CMK (cell line): ENCODE measurements at regions not wholly inside any gene's neighbourhood (a gene's known extent, or its start where the extent isn't known, plus 50 kb on each side); places are given as distances from the start of the nearest gene placed in this dataset.

Experiments
- DNase-seq: peaks from one replicate; pipeline ENCODE4 v3.0.0-alpha.2; 2010; ENCODE audit warnings: low read depth

DNA sequence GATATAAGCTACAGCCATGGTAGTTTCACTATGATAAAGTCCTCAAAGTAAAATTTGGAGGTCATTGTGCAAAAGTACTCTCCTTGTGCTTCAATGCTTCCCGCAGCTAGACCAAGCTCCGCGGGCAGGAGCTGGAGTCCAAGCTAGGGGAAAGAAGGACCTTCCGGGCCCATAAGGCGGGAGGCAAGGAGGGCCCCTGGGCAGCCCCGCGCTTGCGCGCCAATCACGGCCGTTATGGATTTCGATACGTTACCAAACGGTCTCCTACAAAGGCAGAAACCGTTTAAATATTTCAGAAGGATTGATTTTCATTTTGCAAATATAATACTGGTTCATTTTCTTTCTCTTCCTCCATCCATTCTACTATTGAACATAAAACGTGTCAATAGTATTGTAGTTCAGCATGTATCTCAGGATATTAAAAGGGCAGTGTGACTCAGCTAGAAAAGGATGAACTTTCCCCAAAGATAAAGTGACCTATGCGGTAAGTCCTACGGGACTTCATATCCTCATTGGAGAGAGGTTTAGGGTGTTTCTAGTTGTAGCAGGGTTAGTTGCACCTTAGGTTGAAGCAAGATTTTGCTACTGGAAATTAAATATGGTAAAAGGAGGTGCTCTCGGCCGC is 128.0 kb downstream of the KIF20B start:
- no peak for DNase-seq

DNA sequence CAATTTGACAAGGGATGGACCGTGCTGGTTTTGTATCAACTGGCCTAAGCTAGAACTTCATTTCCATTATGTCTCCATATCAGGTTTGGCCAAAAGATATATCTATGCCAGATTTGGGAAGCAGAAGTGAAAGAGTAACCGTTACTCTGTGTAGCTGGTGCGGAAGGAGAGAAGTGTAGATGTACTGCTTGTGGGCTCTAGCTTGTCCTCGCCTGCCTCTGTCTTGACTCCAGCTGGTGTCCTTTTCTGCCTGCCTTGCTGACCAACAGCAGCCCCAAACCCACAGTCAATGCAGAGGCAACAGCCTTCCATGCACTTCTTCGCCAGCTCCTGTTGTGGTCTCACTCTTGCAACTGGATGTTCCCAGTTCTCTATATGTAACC is 128.5 kb downstream of the KIF20B start:
- DNase-seq, result no peak

DNA sequence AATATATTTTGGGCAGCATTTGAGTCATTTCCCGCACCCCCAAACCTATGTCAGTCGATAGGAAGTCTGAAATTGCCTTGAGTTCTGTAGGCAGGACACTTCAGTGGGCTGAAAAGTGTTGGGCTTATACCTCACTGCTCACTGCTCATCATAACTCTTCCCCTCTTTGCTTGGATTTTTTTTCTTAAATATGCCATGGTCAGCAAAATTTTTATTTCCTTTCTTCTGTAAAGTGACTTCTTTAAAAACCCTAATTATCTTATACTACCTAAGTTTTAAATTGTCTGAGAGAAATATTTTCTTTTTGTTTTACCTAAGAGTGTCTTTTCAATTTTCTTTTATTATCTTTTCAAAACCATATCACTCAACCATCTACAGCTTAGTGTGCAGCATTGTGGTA is 129.2 kb downstream of the KIF20B start:
- DNase-seq, result no peak

DNA sequence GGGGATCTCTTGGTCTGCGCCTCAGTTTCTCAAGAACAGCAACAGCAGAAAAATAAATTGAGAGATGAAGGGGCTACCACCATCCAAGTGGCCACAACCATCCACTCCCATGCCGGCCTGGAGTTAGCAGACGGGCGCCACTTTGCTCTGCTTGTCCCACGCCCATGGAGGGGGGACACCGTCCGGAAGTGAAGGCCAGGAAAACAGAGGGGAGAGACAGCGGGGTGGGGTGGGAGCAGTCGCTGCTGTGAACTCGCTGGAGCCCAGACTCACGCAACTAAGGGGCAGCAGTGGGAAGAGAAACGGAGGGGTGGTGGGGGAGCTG is 135.4 kb downstream of the KIF20B start:
- DNase-seq, result no peak

DNA sequence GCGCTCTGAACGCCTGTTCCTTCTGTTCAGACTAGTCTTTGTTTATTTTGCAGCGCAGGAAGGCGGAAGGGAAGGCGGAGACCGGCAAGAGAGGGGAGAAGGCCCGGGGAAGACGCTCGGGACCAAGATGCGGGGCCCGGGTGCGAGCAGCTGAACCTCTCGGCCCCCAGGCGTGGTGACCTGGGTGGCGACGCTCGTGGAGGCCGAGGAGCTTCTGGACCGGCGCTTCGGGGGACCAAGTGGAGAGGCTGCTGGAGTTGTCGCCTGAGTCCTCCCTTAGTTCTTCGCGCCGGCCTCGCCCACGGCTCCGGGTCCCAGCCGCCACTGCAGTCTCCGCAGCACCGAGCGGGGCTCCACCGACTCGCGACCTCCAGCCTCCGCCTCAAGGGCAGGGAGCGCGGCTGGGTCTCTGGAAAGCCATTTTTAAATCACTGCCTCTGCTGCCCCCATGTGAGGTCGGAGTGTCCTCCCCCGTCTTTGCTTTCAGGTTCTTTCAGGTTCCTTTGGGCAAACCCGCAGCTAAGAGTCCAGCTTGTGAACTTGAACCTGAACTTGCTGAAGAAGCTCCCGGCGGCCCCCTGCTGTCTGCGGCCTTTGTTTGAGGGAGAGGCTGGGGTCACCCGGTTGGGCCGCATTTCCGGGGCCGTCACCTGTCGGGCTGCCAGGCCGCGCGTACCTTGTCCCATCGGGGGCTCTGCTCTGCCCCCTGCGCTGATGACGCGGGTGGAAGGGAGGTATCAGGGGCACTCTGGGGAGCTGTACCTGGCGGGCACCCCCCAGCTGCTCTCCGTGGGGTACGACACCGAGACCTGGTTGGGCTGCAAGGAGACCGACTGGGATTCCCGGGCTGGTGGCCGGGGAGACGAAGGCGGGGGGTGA is 136.0 kb downstream of the KIF20B start:
- DNase-seq, result no peak

DNA sequence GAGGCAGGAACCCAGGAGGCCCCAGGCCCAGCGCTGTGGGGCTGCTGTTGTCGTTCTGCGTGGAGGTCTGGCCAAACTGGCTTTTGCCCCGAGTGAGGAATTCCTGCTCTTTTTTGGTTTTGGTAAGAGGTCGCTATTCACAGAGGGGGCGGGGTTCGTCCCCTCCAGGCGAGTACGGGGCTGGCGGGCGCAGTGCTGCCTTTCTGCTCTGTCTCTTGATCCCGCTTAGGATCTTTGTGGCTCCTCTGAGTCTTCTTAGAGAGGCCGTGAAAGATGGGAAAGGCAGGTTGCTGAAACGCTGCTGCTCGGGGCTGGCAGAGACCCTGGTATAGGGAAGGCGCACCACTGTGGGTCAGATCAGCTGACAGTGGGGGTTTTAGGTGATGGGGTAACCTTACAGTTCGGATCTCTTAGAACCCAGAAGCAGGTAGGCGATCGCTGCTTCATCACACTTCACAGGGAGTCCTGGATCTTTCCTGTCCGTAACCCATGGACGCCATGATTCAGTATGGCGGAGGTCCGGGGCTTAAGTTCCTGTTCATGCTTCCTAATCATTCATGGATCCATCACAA is 136.7 kb downstream of the KIF20B start:
- no peak for DNase-seq

DNA sequence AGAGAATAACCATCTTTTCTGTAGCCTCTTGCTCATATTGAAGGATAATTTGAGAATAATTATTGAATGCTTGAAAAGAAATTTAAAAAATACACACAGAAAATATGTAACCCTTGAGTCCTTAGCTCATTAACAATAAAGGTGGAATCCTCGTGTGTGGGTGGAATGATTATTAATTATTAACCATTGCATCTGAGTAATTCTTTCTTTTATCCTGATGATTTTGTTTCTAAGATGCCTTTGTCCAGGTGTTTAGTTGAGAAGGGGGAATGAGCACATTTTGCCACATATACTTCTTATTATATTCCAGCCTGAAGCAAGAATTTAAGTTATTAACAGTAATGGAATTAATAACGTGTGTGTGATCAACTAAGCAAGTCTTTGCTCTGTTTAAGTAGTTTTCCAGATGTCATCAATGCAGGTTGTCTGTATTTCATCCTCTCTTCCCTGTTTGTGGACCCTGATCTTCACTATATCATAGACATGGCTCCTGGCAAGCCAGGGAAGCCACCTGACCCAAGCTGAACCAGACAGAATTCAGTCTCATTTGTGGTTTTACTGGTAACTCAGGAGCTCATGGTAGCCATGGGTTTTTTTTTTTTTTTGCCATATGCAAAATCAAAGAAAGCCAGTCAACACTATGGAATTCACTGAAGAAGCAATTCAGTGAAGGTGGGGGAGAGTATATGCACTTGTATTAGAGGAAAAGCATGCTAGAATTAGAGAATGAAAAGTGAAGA is 144.3 kb downstream of the KIF20B start:
- DNase-seq, result no peak

DNA sequence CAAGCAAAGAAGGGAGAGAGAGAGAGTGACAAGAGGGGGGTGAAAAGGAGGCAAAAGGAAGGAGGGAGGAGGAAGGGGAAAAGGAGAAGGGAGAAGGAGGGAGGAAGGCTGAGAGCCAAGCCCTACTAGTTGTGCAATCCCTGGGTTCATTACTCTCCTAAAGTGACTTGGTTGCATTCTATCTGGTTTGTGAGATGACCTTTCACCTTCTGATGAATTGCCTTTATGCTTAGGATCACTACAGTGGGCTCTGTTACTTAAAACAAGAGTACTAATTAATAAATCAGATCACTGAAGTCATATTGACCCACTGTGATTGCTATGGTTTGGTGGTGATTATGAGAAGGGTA is 144.9 kb downstream of the KIF20B start:
- DNase-seq, result no peak

DNA sequence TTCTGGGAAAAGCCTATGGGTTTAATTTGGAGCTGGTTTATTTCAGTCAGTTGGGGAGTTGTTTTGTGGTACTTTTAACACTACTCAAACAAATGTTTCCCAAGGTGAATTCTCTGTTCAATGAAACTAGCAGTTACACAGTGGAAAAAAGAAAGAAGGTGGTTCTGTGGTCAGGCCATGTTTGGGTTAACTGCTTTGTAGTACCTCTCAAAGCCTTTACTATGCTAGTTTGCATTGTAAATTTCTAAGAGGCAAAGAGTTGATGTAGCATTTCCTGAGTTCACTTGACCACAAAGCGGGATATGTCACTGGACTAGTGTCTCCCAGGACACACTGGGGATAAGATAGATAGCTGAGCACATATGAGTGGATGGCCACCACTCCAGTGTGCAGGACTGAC is 145.4 kb downstream of the KIF20B start:
- DNase-seq, result no peak

DNA sequence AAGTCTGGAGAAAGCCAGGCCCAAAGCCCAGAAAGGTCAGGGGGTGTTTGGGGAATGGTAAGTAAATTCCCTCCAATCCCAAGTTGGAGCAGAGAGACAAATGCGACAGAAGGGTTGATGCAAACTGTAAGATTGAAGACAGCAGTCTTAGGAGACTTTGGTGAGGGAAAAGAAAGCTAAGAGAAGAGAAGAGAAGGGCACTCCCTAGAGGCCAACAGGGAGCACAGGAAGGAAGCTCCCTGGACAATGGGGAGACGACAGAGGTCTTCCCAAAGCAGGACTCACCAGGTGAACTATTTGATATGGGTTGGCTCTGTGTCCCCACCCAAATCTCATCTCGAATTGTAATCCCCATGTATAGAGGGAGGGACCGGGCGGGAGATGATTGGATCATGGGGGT is 151.5 kb downstream of the KIF20B start:
- no peak for DNase-seq

DNA sequence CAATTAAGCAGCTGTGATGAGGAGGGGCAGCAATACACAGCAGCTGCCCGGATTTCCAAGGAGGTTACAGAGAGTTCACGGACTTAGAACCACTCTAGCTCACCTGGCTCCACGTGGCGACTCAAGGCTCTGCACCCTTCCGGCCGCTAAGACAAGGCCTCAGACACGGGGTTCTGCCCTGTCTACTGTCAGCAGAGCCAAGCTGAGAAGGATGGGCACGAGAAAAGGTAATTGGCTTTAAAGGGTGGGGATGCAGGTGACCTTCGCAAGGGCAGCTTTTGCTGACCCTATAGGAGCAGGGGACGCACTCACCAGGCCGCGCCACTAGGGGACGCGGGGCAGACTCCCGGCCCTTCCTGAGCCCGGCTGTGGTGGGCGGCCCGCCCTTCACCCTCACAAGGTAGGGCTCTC is 152.4 kb downstream of the KIF20B start:
- DNase-seq, result no peak

DNA sequence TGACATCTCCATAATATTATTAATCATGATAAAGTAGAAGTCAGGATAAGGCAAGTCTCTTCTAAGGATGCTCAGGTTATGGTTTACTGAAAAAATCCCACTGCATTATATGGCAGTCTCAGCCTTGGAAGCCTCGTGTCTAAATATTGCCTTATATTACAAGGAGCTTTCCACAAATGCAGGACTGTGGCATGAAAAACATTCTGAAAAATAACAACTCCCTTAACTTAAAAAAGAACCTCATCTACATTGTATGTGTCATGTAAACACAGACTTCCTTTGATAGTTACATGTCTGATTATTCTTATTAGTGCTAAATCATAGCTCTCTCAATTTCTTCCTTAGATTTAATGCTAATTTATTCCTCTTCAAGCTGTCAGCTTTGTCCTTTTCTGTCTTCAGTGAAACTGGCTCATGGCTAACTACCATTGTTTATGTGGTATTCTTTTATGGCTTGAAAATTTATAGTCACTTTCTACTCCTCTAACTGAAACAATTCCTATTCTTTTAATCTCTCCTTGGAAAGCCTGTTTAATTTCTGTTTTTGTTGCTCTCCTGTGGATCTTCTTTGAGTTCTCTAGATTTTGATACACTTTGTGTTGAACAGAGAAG is 156.1 kb downstream of the KIF20B start:
- DNase-seq, result no peak

DNA sequence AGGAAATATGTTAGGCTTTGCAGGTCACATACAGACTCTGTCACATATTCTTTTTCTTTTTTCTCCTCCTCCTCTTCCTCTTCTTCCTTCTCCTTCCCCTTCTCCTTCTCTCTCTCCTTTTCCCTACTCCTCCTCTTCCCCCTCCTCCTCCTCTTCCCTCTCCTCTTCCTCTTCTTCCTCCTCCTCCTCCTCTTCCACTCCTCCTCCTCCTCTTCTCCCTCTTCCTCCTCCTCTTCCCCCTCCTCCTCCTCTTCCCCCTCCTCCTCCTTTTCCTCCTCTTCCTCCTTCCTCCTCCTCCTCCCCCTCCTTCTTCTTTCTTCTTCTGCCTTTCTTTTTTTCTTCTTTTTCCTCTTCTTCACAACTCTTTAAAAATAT is 159.8 kb downstream of the KIF20B start:
- no peak for DNase-seq

DNA sequence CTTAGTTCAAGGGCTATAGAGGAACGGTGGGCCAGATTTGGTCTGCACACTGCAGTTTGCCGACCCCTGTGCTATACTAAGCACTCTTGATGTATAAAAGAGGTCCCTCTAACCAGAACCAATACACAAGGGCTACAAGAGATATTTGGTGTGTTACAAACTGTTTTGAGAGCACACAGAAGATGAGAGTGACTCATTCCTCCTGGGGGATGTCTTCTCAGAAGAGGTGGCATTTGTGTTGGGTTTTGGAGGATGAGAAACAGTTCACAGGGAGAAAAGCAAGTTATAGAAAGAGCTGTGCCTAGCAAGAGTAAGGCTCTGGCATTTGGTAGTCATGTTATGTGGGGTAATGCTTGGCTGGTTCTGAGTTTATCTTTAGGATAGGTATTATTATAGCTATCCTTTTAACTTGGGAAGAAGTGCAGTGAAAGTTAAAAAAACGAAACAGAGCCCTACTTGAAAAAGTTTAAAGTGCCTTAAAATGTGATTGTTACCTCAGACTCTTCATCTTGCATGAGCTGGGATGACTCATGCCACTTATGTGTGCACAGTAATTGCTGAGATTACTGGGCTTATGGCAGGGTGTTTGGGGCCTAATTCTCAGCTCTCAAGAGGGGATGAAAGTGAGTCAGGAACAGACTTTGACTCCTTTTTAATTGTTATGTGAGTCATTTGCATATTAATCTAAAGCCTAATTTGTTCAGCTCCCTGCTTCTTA is 160.4 kb downstream of the KIF20B start:
- no peak for DNase-seq

DNA sequence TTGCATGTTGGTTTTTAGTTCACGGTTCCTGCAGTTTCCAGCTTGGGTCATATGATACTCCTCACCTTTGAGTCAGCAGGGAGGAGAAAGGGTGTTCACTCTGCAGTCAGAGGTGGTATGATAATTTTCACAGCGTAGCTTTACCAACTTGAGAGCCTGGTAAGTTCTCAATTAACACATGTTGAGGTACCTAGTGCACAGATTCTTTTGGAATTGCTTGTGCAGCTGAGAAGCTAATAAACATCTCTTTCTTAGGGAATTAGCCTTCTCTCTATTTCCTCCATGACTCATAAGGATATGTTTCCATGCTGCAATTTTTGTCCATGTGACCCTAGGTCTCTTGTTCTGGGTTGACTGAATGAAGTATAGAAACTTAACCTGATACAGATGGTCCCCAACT is 166.6 kb downstream of the KIF20B start:
- DNase-seq, result no peak

DNA sequence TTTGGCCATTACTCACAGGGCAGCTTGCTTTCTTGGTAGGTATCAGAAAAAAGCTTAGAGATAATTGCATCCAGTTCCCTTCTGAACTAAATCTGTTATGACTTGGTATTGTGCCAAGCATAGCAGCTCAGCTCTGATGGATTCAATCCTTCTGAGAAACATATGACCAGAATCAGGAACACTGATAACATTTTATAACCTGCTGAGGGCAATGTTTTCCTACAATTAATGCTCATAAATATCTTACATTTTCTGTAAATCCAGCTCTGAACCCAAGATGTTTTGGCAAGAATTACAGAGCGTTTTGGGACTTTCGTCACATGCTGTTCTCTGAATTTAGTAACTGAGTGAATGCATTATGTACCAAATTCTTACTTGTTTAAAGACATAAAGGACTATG is 167.8 kb downstream of the KIF20B start:
- DNase-seq, result no peak

DNA sequence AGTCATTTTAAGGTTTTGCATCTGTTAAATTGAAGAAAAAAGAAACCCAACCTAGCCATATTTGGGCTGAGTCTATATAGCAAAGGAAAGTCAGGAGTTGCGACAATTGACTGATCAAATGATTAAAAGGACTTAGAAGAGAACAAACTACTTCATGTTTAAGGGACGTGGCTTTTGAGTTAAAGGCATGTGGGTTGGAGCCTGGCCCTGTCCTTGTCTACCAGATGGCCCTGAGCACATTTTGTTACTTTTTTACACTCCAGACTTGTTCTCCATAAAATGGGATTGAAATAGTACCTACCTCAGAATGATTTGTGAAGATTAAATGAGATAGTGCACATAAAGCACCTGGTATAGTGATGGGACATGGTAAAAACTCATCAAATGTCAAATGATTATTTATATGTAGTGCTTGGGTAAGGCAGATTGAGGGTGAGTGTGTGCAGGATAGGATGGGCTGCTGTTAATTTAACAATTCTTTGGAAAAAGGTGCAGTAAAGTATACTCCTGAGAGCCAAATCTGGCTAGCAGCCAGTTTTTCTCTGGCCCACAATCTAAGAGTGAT is 168.3 kb downstream of the KIF20B start:
- DNase-seq, result no peak

DNA sequence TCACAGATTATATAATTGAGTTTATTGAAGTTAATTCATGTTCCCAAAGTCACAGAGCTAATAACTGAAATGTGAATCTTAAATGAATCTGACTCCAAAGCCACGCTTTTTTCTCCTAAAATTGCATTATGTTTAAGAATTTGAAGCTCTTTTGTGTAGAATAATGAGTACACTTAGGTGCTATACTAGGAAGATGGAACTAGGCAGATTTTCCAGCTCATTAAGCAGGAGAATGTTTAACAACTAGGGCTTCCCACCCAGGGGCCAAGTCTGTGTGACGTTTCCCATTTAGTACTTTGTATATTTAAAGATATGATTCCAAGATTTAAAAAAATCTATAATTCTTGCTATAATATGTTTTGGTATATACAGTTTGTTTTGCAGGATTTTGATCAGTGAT is 169.5 kb downstream of the KIF20B start:
- DNase-seq, result no peak

DNA sequence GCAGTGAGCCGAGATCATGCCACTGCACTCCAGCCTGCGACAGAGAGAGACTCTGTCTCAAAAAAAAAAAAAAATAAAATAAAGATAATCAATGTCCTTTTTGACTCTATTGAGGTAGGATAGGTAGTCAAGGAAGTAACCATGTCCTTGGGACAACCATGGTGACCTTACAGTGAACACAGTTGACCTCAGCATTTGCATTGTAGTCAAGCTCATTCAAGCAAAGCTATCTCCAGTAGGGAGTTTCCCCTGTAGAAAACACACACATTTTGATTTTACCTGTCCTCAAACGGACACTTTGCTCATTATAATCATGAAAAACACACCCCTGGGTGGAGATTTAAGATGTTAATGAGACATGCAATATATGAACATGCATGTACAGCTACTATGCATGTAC is 171.7 kb downstream of the KIF20B start:
- no peak for DNase-seq

DNA sequence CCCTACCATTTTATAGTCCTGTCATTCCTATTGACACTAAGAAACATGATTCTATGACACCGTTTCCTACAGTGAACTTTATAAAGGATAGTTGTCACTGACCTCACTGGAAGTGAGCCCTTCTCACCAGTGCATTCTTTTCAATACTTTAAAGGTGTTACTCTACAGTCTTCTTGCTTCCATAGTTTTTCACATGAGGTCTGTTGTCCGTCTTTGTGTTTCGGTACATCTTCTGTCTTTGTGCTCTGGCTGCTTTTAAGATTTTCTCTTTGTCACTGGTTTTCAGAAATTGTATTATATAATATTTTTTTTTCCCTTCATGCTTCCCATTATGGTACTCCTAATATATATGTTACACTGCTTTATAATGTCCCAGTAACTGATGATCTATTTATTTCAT is 174.2 kb downstream of the KIF20B start:
- no peak for DNase-seq

DNA sequence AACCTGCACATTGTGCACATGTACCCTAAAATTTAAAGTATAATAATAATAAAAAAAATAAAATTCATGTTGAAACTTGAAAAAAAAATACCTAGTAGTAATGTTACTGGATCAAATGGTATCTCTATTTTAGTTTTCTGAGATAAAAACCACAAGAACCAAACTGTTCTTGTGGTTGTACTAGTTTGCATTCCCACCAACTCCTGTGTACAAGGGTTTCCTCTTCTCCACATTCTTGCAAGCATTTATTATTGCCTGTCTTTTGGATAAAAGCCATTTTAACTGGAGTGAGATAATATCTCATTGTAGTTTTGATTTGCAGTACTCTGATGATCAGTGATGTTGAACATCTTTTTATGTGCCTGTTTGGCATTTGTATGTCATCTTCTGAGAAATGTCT is 177.7 kb downstream of the KIF20B start:
- DNase-seq, result no peak

DNA sequence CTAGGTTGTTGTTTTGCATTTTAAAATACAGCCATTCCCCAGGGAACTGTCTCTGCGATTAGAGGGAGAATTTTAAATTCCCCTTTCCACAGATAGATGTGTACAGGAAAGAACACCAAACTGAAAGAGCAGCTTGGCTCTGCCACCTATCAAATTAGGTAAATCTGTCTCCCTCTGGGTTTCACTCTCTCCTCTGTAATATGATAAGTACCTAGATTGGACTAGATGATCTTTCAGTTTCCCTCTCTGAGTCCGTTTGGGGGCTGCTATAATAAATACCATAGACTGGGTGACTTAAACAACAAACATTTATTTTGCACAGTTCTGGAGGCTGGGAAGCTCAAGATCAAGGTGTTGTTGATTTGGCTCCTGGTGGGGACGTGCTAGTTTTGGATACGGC is 186.0 kb downstream of the KIF20B start:
- no peak for DNase-seq
